Kasumi-1 (cell line): ENCODE measurements at regions not wholly inside any gene's neighbourhood (a gene's known extent, or its start where the extent isn't known, plus 50 kb on each side); places are given as distances from the start of the nearest gene placed in this dataset.
"Not testable (repeated sequence)": the region's sequence is repeated elsewhere in the genome, so short reads cannot be mapped to it uniquely, and the experiment has no call there.

ENCODE experiments used
- DNase-seq, 2 experiments: peaks; one replicate each; lab custom pipeline; 2025; lab: John Stamatoyannopoulos, UW

DNA sequence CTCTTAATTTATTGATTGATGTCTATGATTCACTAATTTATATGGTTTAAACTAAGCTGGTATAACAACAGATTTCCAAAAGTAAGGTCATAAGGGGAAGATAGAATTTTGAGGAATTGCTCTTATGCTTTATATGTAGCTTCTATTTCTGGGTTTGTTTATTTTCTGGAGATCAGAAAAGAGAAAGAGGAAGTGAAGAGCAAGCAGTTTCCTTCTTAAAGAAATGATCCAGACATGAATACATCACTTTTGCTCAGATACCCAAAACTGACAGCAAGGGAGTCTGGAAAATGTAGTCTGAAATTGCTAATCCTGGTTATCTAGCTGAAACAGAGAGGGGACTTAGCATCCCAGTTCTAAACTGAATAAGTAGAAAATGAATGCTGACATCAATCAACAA, 912.5 kb upstream of the CRIM1 start:
- peak; percentile 17 to 27 for DNase-seq

GRCh38 chr2:35441575-35441974, 914.0 kb upstream of the CRIM1 start:
- not testable (repeated sequence) for DNase-seq

DNA sequence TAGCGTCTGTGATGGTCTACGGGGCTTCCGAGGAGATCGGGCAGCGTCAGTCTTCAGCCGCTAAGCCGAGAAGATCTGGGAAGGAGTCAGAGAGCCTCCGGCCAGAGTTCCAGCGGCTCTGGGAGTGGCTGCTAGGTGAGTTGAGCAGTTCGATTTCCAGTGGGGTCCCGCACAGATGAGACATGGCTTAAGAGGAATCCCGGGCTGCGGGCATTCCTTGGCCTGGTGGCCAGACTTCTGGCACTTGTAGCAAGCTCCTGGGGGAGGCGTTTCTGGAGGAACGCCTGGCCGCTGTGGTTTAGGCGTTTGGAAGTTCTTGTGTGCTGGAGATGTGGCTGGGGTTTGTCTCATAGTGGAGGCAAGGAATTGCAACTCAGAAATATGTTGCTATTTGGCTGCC, 915.3 kb upstream of the CRIM1 start:
- DNase-seq = not testable (repeated sequence)

- DNase-seq = not testable (repeated sequence)
These were observed 918.7 kb upstream of the CRIM1 start for GRCh38 chr2:35436893-35437292.

- DNase-seq = peak; percentile 46 to 67
These were observed 927.0 kb upstream of the CRIM1 start for GRCh38 chr2:35428548-35428947.

GRCh38 chr2:35421485-35421884, 934.1 kb upstream of the CRIM1 start:
- no peak for DNase-seq

DNA sequence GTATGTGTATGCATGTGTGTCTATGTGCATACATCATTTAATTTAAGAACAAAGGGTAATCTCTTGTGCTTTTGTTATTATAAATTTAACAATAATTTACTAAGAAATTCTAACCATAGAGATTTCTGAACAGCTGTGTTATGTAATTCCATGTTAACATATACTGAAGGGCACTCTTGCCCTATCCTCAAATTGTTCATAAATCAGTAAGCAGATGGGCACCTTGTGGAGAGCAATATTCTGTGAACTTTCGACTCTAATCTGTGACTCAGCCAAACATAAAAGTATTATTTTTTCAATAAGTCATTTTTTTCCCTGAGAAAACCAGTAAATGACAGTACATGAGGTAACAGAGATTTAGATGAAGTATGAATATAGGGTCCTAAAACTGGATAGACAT, 938.3 kb upstream of the CRIM1 start:
- DNase-seq = no peak

DNA sequence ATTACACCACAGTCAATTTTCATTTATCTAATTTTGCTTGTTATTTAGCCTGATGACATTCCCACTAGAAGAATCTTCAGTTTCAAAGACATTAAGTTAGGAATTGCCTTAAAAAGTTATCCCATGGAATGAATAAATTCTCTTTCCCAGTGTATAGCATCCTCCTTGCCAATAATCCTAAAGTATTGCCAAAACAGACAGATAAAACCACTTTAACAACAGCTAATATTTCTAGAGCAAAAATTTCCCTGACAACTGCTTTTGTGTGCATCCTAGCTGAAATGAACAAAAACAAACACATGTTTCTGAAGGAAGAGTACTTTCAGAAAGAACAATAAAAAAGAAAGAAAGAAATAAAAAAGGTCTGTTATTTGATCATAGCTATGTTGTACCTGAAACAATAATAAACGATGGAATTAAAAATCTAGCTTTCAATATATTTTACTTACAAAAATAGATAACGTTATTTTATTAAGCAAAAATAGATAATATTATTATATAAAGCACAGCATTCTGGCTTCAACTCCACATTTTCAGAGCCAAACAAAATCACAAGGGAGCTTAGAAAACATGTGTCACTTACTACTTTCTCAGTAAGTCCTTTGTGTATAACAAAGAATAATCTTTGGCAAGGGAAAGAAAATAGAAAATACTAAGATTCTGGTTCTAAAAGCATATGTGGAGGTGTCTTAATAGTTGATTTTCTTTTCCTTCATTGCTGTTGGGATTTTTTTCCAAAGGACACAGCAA, 939.0 kb upstream of the CRIM1 start:
- no peak for DNase-seq

GRCh38 chr2:35415942-35416341, 939.6 kb upstream of the CRIM1 start:
- DNase-seq = no peak

DNA sequence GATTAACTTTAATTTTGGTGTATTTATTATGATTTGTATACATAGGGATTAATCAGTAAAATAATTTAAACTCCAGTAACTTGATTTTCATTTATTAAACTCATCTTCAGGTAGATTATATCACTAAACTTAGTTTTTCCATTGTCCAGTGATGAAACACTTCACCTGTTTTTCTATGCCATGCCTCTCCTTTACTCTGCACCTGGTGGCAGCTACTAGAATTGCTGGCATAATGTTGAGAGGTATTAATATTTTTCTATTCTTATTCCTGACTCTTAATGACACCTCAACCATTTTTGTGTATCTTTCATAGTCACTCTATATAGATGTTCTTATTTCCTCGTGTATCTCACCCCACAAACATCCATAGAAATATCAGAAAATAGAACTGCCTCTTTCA, 940.3 kb upstream of the CRIM1 start:
- DNase-seq = no peak

GRCh38 chr2:35410431-35411061, 945.0 kb upstream of the CRIM1 start:
- peak; percentile 58 to 61 for DNase-seq

DNA sequence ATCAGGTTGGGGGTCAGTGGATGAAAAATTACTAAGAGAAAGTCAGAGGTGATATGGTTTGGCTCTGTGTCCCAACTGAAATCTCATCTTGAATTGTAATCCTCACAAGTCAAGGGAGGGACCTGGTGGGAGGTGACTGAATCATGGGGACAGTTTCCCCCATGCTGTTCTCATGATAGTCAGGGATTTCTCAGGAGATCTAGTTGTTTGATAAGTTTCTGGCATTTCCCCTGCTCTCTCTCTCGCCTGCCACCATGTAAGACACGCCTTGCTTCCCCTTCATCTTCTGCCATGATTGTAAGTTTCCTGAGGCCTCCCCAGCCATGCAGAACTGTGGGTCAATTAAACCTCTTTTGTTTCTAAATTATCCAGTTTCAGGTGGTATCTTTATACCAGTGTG, 945.8 kb upstream of the CRIM1 start:
- no peak for DNase-seq

GRCh38 chr2:35408320-35408719, 947.3 kb upstream of the CRIM1 start:
- no peak for DNase-seq

DNA sequence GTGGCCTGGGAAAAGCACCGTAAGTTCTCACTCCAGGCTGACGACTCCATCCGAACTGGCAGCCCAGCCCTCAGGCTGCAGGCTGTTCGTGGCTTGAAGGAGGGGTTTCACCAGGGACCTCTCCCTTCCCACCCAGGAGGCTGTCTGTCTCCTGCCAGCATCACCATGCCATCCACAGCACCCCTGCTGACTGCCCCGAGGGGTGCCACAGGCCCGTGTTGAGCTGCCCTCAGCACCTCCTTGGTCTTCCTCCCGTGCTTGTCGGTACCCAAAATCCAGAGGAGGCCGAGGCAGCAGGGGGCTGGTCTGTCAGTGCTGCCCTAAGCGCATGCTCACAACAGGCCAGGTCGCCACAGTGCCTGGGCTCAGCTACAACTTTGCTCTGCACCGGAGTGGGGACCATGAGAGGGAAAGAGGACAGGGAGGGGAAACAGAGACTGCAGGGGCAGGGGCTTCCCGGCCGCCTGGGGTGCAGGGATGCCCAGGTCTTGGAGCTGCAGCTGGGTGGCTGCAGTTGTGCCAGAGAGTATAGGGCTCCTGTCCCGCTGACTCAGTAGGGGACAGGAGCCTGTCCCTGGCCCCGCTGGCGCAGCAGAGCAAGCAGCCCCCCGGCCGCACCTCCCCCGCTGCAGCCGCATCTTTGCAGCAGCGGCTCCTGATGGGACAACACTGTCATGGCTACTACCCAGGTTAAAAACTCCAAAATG, 963.7 kb upstream of the CRIM1 start:
- no peak for DNase-seq

GRCh38 chr2:35378791-35379190, 976.8 kb upstream of the CRIM1 start:
- DNase-seq = no peak

DNA sequence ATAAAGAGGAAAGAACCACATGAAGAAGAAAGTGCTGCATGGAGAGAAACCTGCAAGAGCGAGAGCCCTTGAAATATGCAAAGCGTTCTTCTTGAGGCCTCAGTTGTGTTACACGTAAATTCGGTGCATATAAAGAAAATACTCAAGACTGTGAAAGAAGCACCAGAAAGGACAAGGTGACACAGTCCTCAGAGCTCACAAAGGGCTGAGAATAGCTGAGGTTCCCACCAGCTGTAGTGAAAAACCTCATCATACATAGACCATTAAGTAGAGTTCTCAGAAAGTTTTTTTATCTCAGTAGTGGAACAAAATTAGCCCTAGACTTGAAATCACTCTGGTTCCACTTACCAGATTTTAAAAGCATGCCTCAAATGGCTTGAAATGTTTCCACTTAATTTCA, 980.7 kb upstream of the CRIM1 start:
- DNase-seq = no peak

GRCh38 chr2:35365859-35366258, 989.7 kb upstream of the CRIM1 start:
- no peak for DNase-seq

- no peak for DNase-seq
These were observed 999.2 kb upstream of the CRIM1 start for GRCh38 chr2:35356332-35356731.

GRCh38 chr2:35355056-35355455, 1000.5 kb upstream of the CRIM1 start:
- DNase-seq = no peak

DNA sequence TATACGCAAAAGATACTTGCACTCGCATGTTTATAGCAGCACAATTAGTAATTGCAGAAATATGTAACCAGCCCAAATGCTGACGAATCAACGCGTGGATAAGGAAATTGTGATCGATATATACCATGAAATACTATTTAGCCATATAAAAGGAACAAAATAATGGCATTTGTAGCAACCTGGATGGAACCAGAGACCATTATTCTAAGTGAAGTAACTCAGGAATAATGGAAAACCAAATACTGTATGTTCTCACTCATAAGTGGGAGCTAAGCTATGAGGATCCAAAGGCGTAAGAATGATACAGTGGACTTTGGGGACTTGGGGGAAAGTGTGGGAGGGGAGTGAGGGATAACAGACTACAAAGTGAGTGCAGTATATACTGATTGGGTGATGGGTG, 1008.0 kb upstream of the CRIM1 start:
- DNase-seq = no peak

DNA sequence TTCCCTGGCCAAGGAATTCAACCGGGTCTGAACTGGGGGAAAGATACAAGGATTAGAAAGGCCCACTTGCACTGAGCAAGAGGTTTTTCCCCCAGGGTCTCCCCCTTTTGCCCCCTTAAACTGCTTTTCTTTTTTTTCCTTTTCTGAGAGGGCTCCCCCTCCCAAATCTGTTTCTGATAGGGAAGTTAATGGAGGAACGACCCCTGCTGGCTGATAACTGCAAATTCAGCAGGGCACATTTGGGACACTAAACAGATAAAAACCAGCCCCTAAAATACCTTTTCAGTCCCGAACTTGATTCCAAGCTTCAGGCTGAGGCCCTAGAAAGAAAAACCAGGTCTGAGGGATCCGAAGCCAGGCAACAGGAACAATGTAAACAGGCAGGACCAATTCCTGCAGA, 1012.4 kb upstream of the CRIM1 start:
- DNase-seq = no peak

GRCh38 chr2:35339211-35339610, 1016.4 kb upstream of the CRIM1 start:
- no peak for DNase-seq

- no peak for DNase-seq
These were observed 1017.7 kb upstream of the CRIM1 start for GRCh38 chr2:35337922-35338321.
